Left lung (tissue), 4 donors: ENCODE measurements at regions not wholly inside any gene's neighbourhood (a gene's known extent, or its start where the extent isn't known, plus 50 kb on each side); places are given as distances from the start of the nearest gene placed in this dataset.

ENCODE experiments used
- ATAC-seq: fragments of 200-7000 bp; cut with Tn5 transposase; one replicate; pipeline ENCODE4 v1.9.1; 2020; ENCODE audit warnings: moderate library complexity
- DNase-seq, 4 donors: peaks; one replicate each; pipeline ENCODE4 v3.0.0-alpha.2; 2013 to 2020
- H3K27ac ChIP-seq, 2 donors: fragments of 200-600 bp; sonication (generic) in 1 of 2; one replicate each; pipeline versions ENCODE4 v1.5.0 to v1.8.0; 2020 to 2021
- H3K27me3 ChIP-seq, 2 donors: fragments of 200-600 bp; sonication (generic) in 1 of 2; one replicate each; pipeline versions ENCODE4 v1.5.0 to v1.8.0; 2020 to 2021
- H3K36me3 ChIP-seq, 2 donors: fragments of 200-600 bp; sonication (generic) in 1 of 2; one replicate each; pipeline versions ENCODE4 v1.5.0 to v1.8.0; 2020 to 2021
- H3K4me1 ChIP-seq, 2 donors: fragments of 200-600 bp; one replicate each; pipeline ENCODE4 v1.8.0; 2021
- H3K4me3 ChIP-seq, 2 donors: fragments of 200-600 bp; sonication (generic) in 1 of 2; one replicate each; pipeline versions ENCODE4 v1.5.0 to v1.8.0; 2020 to 2021; ENCODE audit warnings: mild to moderate bottlenecking in 1 of 2
- H3K9me3 ChIP-seq, 2 donors: fragments of 200-600 bp; sonication (generic) in 1 of 2; one replicate each; pipeline versions ENCODE4 v1.5.0 to v1.8.0; 2020 to 2021
- CTCF ChIP-seq, 2 donors: fragments of 200-600 bp; sonication (generic) in 1 of 2; IDR thresholded peaks; one replicate each; pipeline versions ENCODE4 v1.5.0 to v1.8.0; 2021; ENCODE audit warnings: antibody characterized with exemption in 2 of 2
- intact Hi-C, 2 donors: fragments of 100-400 bp; cut with DNase I; formaldehyde crosslinking; loops; one replicate each; pipeline versions ENCODE4 v1.11.2 to v1.14.2; 2022
- donor health status: DM: no; HTN: yes; CAD: no.
- donor health status: DM: no; HTN: no; CAD: no.

DNA sequence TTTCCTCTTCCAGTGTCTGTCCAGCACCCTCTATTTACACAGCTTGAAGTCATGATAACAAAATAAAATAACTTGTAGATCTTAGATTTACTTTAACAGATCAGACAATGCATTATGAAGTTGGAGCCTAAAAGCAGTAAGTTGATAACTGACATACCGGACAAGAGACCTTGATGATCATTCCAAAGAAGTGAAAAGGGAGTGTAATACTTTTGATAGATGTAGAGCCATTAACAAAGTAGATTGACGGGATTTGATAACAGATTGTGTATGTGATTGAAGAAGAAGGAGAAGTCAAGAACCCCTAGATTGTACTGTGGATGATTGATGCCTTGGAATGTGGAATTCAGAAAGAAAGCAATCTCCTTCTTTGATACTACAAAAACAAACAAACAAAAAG lies 403.8 kb upstream of the MGAT4C start:
- DNase-seq = no peak
- intact Hi-C loops = no loop called here

DNA sequence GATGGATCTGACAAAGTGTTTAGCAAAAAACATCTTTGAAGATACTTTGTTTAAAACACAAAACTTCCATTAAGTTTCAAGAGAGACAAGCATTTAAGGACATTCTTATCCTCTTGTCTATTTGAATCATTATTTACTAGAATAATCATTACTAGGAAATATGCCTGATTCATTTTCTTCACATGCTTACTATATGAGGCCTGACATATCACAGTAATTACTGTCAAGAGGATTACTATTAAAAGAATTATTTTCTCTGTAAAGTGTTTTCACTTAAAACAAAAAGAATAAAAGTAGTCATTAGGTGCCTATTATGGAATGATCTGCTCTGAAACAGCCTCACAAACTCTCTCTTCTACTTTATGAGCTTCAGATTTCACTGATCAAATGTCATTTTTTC lies 402.1 kb upstream of the MGAT4C start:
- intact Hi-C loops = no loop called here
- H3K4me1 ChIP-seq = no peaks in the 10 kb centered on the region
- no peak for ATAC-seq

More for the DNA sequence above, 403.8 kb upstream of the MGAT4C start:
- no peak for TF ChIP-seq CTCF (IDR thresholded peaks at IDR 0.05)
- Histone ChIP-seq H3K27ac (no peak overlapping the region), H3K27me3 (no peaks in the 10 kb centered on the region), H3K4me1 (no peaks in the 10 kb centered on the region), H3K9me3 (no peaks in the 10 kb centered on the region), H3K36me3 (no peaks in the 10 kb centered on the region), H3K4me3 (no peak overlapping the region)
- no peak for ATAC-seq

GRCh38 chr12:86647800-86648199 lies 391.6 kb upstream of the MGAT4C start:
- TF ChIP-seq CTCF (IDR thresholded peaks at IDR 0.05) = no peak
- no peak overlapping the region for H3K4me3 ChIP-seq
- H3K27ac ChIP-seq = no peak overlapping the region
- H3K4me1 ChIP-seq = no peaks in the 10 kb centered on the region
- ATAC-seq (no peak), DNase-seq (no peak)
- H3K9me3 ChIP-seq = no peaks in the 10 kb centered on the region
- H3K27me3 ChIP-seq = no peaks in the 10 kb centered on the region
- H3K36me3 ChIP-seq = no peaks in the 10 kb centered on the region
- intact Hi-C loops = no loop called here

More for the DNA sequence above, 402.1 kb upstream of the MGAT4C start:
- Histone ChIP-seq H3K36me3 (no peaks in the 10 kb centered on the region), H3K27me3 (no peaks in the 10 kb centered on the region), H3K9me3 (no peaks in the 10 kb centered on the region), H3K4me3 (no peak overlapping the region), H3K27ac (no peak overlapping the region)
- no peak for DNase-seq
- no peak for TF ChIP-seq CTCF (IDR thresholded peaks at IDR 0.05)

DNA sequence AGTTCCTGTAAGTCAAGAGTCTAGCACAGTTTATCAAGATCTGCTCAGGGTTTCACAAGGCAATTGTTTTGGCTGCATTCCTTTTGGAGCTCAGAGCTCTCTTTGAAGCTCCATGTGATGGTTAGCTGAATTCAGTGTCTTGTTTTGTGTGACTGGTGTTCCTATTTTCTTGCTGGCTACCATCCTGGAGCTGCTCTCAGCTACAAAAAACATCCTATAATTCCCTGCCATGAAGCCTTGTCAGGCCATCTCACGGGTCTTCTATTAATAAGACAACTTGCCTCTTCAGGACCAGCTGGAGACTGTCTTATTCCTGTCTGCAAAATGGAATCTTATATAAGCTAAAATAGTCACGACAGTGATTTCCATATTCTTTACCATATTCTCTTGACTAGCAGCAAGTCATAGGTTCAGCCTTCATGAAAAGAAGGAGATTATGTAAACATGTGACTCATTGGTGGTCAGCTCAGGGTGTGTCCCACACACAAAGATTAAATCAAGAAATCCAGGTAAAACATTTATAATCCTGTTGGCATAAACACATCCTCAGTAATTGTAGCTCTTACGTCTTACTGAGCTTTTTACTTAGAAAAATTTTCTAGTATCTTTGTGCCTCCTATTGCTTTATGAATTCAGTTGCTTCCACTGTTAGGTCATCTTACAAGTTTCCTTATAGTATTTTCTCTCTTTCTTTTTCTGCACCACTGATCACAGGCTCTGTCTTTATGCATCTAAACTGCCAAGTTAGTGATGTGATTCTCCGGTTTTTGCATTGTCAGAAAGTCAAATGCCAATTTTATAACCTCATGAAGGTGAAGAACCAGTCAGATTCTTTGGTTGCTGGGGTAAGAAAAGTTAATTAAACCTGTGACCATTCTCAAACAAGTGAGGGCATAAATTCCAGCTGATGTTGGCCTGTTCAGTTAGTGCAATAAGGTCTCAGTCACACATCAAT lies 378.5 kb upstream of the MGAT4C start:
- peak in 1 of 4 donors; percentile 10 for DNase-seq
- no peak for ATAC-seq

More for the DNA sequence above, 378.5 kb upstream of the MGAT4C start:
- Histone ChIP-seq H3K4me1 (no peaks in the 10 kb centered on the region), H3K27me3 (no peaks in the 10 kb centered on the region), H3K27ac (no peak overlapping the region), H3K36me3 (no peaks in the 10 kb centered on the region), H3K4me3 (no peak overlapping the region), H3K9me3 (peaks cover 0 to 10% of the 10 kb centered on the region in 2 donors)
- TF ChIP-seq CTCF (IDR thresholded peaks at IDR 0.05) = no peak
- intact Hi-C loops = no loop called here
